ENCODE measurements at regions not wholly inside any gene's neighbourhood (a gene's known extent, or its start where the extent isn't known, plus 50 kb on each side); places are given as distances from the start of the nearest gene placed in this dataset.

- BruUV-seq (replicated peaks), result no TSS peak
- no peak overlapping the region for H3K4me3 Mint-ChIP-seq (ENCODE audit: low read depth, unreplicated experiment)
- no peak overlapping the region for H3K27ac Mint-ChIP-seq (ENCODE audit: unreplicated experiment)
- peaks cover 7% of the 10 kb centered on the region for H3K4me1 Mint-ChIP-seq (ENCODE audit: low read depth, unreplicated experiment)
- intact Hi-C loops (cut with micrococcal nuclease; ENCODE audit: unreplicated experiment), result no loop called here
- H3K36me3 Mint-ChIP-seq (ENCODE audit: insufficient read depth, unreplicated experiment), result no peaks in the 10 kb centered on the region
- DNase-seq, result no peak
- H3K27me3 Mint-ChIP-seq (ENCODE audit: unreplicated experiment), result peaks cover 5% of the 10 kb centered on the region
- peaks cover 2% of the 10 kb centered on the region for H3K9me3 Mint-ChIP-seq (ENCODE audit: low read depth, unreplicated experiment)
- CTCF ChIA-PET, result no interaction called here
- TF ChIP-seq, protein P1, sequence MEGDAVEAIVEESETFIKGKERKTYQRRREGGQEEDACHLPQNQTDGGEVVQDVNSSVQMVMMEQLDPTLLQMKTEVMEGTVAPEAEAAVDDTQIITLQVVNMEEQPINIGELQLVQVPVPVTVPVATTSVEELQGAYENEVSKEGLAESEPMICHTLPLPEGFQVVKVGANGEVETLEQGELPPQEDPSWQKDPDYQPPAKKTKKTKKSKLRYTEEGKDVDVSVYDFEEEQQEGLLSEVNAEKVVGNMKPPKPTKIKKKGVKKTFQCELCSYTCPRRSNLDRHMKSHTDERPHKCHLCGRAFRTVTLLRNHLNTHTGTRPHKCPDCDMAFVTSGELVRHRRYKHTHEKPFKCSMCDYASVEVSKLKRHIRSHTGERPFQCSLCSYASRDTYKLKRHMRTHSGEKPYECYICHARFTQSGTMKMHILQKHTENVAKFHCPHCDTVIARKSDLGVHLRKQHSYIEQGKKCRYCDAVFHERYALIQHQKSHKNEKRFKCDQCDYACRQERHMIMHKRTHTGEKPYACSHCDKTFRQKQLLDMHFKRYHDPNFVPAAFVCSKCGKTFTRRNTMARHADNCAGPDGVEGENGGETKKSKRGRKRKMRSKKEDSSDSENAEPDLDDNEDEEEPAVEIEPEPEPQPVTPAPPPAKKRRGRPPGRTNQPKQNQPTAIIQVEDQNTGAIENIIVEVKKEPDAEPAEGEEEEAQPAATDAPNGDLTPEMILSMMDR (IDR thresholded peaks at IDR 0.05; ENCODE audit: unreplicated experiment), result no peak
Measured at GRCh38 chr11:110974731-110975130, 262.5 kb upstream of the ARHGAP20 start.

DNA sequence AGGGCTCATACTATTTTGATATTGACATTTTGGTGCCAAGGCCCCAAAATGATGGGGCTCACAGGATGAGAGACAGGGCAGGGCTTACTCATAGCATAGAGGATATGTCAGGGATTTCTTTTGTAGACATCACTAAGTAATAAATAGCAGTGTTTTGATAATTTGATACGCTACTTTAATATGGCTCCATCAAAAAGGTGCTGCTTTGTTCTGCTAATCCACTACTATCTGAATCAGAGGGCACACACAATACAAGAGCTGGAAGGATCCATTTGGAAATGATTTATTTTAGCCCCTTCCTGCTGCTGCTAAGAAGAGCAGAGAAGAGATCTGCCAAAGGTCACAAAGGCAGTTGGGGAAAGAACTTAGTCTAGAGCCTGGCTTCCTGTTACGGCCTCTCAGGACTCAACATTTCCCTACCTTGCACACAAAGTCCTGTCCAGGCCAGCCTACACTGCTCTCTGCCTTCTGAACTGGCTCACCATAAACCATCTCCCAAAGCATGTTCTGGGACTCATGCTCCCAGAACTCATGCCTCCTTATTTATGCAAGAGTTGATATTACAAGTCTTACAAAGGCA is 261.3 kb upstream of the ARHGAP20 start:
- H3K36me3 Mint-ChIP-seq (ENCODE audit: insufficient read depth, unreplicated experiment), result no peaks in the 10 kb centered on the region

DNA sequence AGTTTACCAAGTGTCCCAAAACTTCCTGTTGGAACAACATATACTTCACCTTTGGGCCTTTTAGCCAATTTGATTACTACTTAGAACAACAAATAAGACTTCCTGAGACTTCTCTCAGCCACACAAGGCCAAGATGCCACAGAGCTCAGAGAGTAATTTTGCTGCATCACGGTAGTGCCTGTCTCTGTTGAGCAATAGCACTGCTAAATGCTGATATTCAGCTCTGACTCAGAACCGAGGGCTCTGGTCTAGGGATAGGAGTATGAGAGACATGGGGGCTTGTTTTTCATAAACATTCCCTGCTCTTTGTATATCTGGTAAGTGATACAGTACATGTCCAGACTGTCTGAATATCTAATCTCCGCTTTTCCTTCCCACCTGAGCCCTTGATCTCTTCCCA is 260.4 kb upstream of the ARHGAP20 start:
- Mint-ChIP-seq H3K36me3 (ENCODE audit: insufficient read depth, unreplicated experiment) (no peaks in the 10 kb centered on the region), H3K27ac (ENCODE audit: unreplicated experiment) (no peak overlapping the region), H3K27me3 (ENCODE audit: unreplicated experiment) (peaks cover 8% of the 10 kb centered on the region), H3K9me3 (ENCODE audit: low read depth, unreplicated experiment) (peaks cover 2% of the 10 kb centered on the region), H3K4me1 (ENCODE audit: low read depth, unreplicated experiment) (no peaks in the 10 kb centered on the region), H3K4me3 (ENCODE audit: low read depth, unreplicated experiment) (no peak overlapping the region)
- TF ChIP-seq, protein P1 (IDR thresholded peaks at IDR 0.05; ENCODE audit: unreplicated experiment), result no peak
- intact Hi-C loops (cut with micrococcal nuclease; ENCODE audit: unreplicated experiment), result no loop called here
- DNase-seq, result no peak
- CTCF ChIA-PET, result no interaction called here
- BruUV-seq (replicated peaks), result no TSS peak

More for the DNA sequence above, 261.3 kb upstream of the ARHGAP20 start:
- Mint-ChIP-seq H3K27me3 (ENCODE audit: unreplicated experiment) (peaks cover 8% of the 10 kb centered on the region), H3K4me1 (ENCODE audit: low read depth, unreplicated experiment) (no peaks in the 10 kb centered on the region), H3K27ac (ENCODE audit: unreplicated experiment) (no peak overlapping the region), H3K4me3 (ENCODE audit: low read depth, unreplicated experiment) (no peak overlapping the region), H3K9me3 (ENCODE audit: low read depth, unreplicated experiment) (peaks cover 2% of the 10 kb centered on the region)
- CTCF ChIA-PET, result no interaction called here
- intact Hi-C loops (cut with micrococcal nuclease; ENCODE audit: unreplicated experiment), result no loop called here
- no TSS peak for BruUV-seq (replicated peaks)
- DNase-seq, result no peak
- TF ChIP-seq, protein P1 (IDR thresholded peaks at IDR 0.05; ENCODE audit: unreplicated experiment), result no peak

DNA sequence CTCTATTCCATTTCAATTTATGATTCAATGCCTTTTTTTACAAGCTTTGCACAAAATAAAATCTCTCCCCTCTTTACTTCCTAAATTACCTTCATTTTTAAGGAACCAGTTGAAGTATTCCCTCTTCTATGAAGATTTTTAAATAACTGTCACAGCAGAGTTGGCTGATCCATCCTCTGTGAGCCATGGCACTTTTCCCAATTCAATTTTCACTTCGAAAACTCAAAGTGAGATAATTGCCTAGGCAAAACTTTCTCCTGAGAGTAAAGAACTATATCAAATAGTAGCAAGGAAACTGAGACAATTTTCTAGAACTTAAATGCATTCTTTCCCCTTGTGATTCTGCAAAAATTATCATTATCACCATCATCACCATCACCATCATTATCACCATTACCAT is 259.9 kb upstream of the ARHGAP20 start:
- DNase-seq, result no peak
- H3K4me3 Mint-ChIP-seq (ENCODE audit: low read depth, unreplicated experiment), result no peak overlapping the region
- peaks cover 8% of the 10 kb centered on the region for H3K27me3 Mint-ChIP-seq (ENCODE audit: unreplicated experiment)
- CTCF ChIA-PET, result no interaction called here
- no peak overlapping the region for H3K27ac Mint-ChIP-seq (ENCODE audit: unreplicated experiment)
- TF ChIP-seq, protein P1 (IDR thresholded peaks at IDR 0.05; ENCODE audit: unreplicated experiment), result no peak
- no TSS peak for BruUV-seq (replicated peaks)
- peaks cover 2% of the 10 kb centered on the region for H3K9me3 Mint-ChIP-seq (ENCODE audit: low read depth, unreplicated experiment)
- H3K4me1 Mint-ChIP-seq (ENCODE audit: low read depth, unreplicated experiment), result no peaks in the 10 kb centered on the region
- intact Hi-C loops (cut with micrococcal nuclease; ENCODE audit: unreplicated experiment), result no loop called here
- H3K36me3 Mint-ChIP-seq (ENCODE audit: insufficient read depth, unreplicated experiment), result no peaks in the 10 kb centered on the region

Measured in Calu3 (cell line).